ENCODE measurements at regions not wholly inside any gene's neighbourhood (a gene's known extent, or its start where the extent isn't known, plus 50 kb on each side); places are given as distances from the start of the nearest gene placed in this dataset.
A peak's percentile ranks its signal among the peaks of the same experiment; 100 is the strongest.
"Not testable (repeated sequence)": the region's sequence is repeated elsewhere in the genome, so short reads cannot be mapped to it uniquely, and the experiment has no call there.

DNA sequence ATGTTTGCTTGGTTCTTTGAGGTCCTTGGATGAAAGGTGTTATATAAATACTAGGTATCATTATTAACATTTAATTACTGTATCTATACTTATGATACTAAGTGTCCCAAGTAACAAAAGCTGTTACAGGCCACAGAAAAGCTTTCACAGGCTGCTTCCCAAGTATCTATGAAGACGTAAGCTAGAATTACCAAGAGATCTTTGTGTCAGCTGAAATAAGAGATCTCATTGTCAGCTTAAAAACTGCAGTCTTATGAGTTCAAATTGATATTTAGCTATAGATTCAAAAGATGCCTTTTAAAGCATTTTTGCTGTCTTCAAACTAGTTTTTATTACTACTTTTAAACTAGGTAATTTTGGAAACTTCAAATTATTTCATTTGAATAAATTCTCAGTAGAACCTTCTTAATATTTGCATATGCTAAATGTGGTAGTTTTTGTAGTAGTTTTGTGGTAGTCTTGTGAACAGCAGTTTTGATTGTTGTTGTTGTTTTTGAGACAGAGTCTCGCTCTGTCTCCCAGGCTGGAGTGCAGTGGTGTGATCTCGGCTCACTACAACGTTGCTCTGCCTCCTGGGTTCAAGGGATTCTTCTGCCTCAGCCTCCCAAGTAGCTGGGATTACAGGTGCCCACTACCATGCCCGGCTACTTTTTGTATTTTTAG is 170.0 kb upstream of the RPL34 start:
- TF ChIP-seq, protein P1, sequence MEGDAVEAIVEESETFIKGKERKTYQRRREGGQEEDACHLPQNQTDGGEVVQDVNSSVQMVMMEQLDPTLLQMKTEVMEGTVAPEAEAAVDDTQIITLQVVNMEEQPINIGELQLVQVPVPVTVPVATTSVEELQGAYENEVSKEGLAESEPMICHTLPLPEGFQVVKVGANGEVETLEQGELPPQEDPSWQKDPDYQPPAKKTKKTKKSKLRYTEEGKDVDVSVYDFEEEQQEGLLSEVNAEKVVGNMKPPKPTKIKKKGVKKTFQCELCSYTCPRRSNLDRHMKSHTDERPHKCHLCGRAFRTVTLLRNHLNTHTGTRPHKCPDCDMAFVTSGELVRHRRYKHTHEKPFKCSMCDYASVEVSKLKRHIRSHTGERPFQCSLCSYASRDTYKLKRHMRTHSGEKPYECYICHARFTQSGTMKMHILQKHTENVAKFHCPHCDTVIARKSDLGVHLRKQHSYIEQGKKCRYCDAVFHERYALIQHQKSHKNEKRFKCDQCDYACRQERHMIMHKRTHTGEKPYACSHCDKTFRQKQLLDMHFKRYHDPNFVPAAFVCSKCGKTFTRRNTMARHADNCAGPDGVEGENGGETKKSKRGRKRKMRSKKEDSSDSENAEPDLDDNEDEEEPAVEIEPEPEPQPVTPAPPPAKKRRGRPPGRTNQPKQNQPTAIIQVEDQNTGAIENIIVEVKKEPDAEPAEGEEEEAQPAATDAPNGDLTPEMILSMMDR (IDR thresholded peaks at IDR 0.05; ENCODE audit: control insufficient read depth, insufficient read depth, low read depth, low read length, missing control alignments) = no peak
- no peak overlapping the region for H3K4me3 ChIP-seq (ENCODE audit: control insufficient read depth, low read depth, low read length)
- DNase-seq (ENCODE audit: low read depth) = no peak

GRCh38 chr4:108449129-108449528 is 171.2 kb upstream of the RPL34 start:
- TF ChIP-seq, protein P1 (IDR thresholded peaks at IDR 0.05; ENCODE audit: control insufficient read depth, insufficient read depth, low read depth, low read length, missing control alignments) = no peak
- DNase-seq (ENCODE audit: low read depth) = no peak
- no peak overlapping the region for H3K4me3 ChIP-seq (ENCODE audit: control insufficient read depth, low read depth, low read length)

DNA sequence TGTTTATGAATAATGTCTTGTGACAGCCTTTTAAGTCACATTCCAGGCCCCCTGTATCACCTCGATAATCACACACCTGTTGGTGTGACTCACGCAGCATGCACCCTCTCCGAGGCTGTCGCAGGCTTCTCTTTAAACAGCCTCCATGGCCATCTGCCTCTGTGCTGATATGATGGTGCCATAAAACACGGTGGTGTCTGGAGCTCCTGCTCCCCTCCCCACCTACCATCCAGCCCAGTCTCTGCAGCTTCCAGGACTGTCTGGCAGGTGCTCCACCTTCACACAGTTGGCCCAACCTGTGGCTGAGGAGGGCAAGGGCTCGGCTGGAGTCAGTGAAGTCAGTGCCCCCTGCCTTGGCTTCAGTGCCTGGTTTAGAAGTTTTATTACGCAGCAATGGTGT is 173.8 kb upstream of the RPL34 start:
- DNase-seq (ENCODE audit: low read depth) = no peak
- TF ChIP-seq, protein P1 (IDR thresholded peaks at IDR 0.05; ENCODE audit: control insufficient read depth, insufficient read depth, low read depth, low read length, missing control alignments) = no peak
- no peak overlapping the region for H3K4me3 ChIP-seq (ENCODE audit: control insufficient read depth, low read depth, low read length)

DNA sequence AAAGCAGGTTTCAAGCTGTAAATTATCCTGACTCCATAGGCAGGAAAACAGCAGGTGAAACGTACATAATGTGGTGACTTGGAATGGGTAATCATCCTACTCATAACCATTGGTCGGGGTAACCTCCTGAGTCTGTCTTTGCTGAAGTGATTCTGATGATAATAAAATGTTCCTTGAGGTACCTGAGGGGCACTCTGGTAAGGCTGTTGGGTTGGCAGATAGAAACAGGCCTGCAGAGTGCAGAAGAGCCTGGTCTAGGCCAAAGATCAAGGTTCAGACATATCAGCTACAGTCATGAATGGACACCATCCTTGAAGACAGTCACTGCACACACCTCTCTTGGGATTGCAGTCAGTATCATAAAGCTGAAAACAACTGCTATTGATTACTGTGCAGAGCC is 174.7 kb upstream of the RPL34 start:
- no peak overlapping the region for H3K4me3 ChIP-seq (ENCODE audit: control insufficient read depth, low read depth, low read length)
- TF ChIP-seq, protein P1 (IDR thresholded peaks at IDR 0.05; ENCODE audit: control insufficient read depth, insufficient read depth, low read depth, low read length, missing control alignments) = no peak
- DNase-seq (ENCODE audit: low read depth) = no peak

DNA sequence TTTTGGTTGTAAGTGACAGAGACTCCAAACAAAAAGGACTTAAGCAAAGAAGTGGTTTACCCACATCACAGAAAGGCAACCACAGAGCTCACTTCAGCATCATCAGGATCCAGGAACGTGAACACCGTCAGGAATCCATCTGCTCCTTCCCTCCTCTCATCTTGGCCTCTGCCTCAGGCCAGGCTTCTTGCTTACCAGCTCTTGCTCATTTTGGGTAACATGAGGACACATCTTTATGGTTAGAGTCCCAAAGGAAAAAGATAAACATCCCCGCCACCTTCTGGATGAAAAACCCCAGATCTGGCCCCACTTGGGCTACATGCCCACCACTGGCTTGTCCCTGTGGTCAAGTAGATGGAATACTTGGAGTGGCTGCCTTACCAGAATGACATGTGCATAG is 176.8 kb upstream of the RPL34 start:
- TF ChIP-seq, protein P1 (IDR thresholded peaks at IDR 0.05; ENCODE audit: control insufficient read depth, insufficient read depth, low read depth, low read length, missing control alignments) = no peak
- no peak overlapping the region for H3K4me3 ChIP-seq (ENCODE audit: control insufficient read depth, low read depth, low read length)
- no peak for DNase-seq (ENCODE audit: low read depth)

- TF ChIP-seq, protein P1 (IDR thresholded peaks at IDR 0.05; ENCODE audit: control insufficient read depth, insufficient read depth, low read depth, low read length, missing control alignments) = no peak
- DNase-seq (ENCODE audit: low read depth) = peak; percentile 7
- no peak overlapping the region for H3K4me3 ChIP-seq (ENCODE audit: control insufficient read depth, low read depth, low read length)
Measured at GRCh38 chr4:108433832-108434231, 186.5 kb upstream of the RPL34 start.

DNA sequence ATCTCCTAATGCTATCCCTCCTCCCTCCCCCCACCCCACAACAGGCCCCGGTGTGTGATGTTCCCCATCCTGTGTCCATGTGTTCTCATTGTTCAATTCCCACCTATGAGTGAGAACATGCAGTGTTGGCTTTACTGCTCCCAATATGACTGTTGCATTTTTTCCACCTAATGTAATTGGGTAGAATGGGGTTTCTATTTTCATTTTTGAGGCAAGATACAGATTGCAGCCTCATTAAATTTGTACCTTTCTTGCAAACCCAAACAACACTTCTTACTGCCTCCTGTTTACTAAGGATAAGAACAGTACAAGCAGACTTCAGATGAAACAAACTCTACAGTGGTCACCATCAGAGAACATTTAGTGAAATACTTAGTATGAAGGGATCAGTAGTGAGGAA is 187.0 kb upstream of the RPL34 start:
- not testable (repeated sequence) for DNase-seq (ENCODE audit: low read depth); H3K4me3 ChIP-seq (ENCODE audit: control insufficient read depth, low read depth, low read length)
